Fibroblast of skin of left biceps (primary cell): ENCODE measurements at regions not wholly inside any gene's neighbourhood (a gene's known extent, or its start where the extent isn't known, plus 50 kb on each side); places are given as distances from the start of the nearest gene placed in this dataset.

Experiments used
- DNase-seq, 2 experiments: peaks; one replicate each; pipeline ENCODE4 v3.0.0-alpha.2; 2013; ENCODE audit warnings: low read depth in 2 of 2

DNA sequence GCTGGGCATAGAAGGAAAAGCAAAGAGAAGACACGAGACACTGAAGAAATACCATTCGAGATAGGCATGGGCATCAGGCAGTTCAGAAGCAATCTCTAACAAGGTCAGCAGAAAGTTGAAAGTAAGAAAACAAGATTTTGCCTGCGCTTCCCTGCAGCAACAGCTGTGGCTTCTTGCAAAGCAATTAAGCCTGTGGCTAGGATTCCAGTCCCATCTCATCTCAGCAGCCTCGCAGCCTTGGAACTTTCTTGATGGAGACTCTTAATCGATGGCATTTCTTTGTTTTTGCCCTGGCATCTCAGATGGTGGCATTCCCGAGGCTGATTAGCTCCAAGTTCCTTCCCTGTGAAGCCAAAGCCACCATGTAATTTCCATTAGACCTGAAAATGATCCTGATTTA lies 64.6 kb upstream of the SPAG17 start:
- no peak for DNase-seq

DNA sequence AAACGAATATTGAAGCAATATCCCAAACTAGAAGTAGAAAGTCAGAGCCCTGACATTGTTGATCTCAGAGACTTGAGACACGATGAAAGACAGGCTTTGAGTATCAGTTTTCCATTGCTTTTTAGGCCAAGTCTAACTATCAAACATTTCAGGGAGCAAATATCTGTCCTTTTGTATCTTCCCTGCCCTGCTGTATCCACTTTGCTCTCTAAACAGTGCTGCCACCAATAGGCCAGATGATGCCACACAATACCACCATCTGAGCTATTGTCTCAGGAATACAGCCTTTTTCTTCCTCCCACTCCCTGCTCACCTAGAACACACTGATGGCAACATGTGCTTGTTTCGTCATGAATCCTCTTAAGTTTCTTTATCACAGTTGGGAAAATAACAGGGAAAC lies 62.6 kb upstream of the SPAG17 start:
- no peak for DNase-seq

DNA sequence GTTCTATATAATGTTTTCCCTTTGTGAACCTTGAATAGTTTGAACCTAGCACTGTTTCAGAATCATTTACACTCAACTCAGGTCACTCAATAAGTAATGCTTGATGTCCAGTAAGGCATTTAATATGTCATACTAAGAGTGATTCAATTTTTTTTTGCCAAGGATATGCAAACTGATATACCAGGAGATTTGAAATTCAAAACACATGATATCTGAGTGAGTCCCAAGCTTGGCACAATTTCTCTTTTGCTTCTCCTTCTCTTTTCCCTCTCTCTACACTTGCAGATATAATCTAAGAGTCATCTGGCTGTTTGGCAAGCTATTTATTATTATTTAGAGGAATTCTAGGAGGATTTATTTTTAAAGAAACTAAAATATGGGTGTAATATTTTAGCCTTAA lies 61.6 kb upstream of the SPAG17 start:
- DNase-seq: no peak

DNA sequence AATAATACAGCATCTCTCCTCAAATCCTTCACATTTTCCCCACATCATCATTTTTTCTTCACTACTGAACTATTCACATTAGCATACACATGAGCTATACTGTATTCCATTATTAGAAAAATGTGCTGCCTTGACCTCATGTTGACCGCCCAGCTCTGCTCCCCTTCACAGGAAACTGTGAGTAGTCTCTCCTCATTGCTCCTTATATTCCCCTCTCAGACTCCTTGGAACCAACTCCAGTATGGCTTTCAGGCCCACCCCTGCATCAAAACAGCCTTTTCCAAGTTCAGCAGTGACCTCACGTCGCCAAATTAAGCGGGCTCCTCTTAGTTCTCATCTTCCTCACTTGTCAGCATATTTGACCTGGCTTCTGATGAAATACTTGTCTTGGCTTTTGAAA lies 59.2 kb upstream of the SPAG17 start:
- no peak for DNase-seq

DNA sequence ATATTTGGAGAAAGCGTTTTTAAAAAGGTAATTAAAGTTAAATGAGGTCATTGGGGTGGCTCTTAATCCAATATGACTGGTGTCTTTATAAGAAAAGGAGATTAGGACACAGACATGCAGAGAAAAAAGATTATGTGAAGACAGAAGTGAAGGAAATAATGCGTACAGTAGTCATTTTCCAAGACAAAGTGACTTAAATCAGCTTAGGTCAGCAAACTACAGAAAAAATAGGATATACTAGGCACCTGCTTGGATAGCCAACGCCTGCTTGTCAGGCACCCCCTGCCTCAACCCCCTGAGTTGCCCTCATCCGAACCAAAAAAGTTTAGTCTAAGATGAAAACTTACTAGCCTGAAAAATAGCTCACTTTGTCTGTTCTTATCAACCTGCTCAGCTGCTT lies 58.2 kb upstream of the SPAG17 start:
- DNase-seq: no peak
